GM19035 (cell line): ENCODE measurements at regions not wholly inside any gene's neighbourhood (a gene's known extent, or its start where the extent isn't known, plus 50 kb on each side); places are given as distances from the start of the nearest gene placed in this dataset.
"Not testable (repeated sequence)": the region's sequence is repeated elsewhere in the genome, so short reads cannot be mapped to it uniquely, and the experiment has no call there.

ENCODE experiments used
- ATAC-seq: cut with Tn5 transposase; IDR thresholded peaks from one replicate; pipeline ENCODE4 v1.9.1; 2021; ENCODE audit not compliant: unreplicated experiment

DNA sequence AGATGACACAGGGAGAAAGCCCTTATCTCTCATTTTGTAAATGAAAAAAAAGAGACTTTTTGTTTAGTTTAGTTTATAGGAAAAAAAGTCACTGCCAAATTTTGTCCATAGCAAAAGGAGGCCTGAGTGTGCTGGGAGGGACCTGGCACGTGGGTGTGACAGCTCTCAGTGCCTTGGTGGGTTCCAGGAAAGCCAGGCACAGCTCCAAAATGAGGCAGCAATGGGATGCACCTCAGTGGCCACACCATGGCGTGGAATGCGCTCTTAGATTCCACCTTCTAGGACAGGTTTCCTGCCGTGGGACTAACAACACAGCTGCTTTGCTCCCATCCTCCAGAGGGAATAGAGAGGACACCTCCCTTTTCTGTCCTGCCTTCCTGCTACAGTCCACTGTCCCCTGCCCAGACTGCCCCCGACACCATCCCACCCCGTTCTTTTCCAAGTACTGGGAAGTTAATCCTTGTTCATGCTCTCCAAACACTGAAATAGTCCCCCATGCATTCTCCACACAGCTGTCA is 207.6 kb downstream of the EMP1 start:
- ATAC-seq = no peak

DNA sequence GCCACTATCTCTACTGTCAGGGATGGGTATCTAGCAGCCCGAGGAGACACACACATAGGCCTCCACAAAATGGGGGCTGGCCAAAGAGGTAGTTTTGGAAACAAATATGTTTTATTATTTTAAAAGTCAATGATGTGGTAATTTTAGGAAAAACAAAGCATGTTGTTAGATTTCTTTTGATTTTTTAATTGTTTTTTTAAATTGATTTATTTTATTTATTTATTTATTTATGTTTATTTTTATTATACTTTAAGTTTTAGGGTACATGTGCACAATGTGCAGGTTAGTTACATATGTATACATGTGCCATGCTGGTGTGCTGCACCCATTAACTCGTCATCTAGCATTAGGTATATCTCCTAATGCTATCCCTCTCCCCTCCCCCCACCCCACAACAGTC is 194.8 kb downstream of the EMP1 start:
- ATAC-seq = not testable (repeated sequence)

DNA sequence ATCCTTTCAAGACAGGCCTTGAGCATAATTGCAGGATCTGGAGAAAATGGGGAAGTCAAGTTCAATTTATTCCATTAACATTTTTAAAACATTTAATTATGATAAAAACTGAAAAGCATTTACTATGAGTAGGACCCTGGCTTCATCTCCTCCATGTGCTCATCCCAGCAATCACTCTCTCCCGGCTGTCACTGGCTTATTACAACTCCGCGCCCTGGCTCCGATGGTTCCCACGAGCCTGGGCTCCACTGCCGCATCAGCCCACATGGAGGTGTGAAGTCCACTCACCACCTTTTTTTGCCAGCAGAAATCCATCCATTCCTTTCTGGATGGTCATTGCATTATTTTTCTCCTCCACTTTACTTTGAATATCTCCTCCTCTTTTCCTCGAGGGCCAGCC is 194.4 kb downstream of the EMP1 start:
- no peak for ATAC-seq

GRCh38 chr12:13390381-13390861 is 193.9 kb downstream of the EMP1 start:
- no peak for ATAC-seq

DNA sequence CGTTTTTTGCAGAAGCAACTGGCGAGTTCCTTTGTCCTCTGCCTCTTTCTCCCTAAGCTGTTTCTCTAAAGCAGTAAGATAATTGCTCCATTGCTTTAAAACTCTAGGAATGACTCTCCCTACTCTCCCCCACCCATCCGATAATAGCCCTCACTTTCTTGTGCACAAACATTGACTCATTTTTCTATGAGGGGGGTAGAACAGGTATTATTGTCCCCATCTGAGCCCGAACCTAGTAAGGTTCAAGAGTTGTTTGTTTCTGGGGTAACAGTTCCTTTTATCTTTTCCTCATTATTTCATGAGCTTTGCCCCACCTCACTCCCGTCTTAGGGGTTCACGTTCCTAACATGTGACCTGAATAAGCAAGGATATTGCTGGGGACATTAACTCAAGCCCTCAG is 190.6 kb downstream of the EMP1 start:
- no peak for ATAC-seq

- no peak for ATAC-seq
Observed at GRCh38 chr12:13386323-13387039, 190.0 kb downstream of the EMP1 start.

DNA sequence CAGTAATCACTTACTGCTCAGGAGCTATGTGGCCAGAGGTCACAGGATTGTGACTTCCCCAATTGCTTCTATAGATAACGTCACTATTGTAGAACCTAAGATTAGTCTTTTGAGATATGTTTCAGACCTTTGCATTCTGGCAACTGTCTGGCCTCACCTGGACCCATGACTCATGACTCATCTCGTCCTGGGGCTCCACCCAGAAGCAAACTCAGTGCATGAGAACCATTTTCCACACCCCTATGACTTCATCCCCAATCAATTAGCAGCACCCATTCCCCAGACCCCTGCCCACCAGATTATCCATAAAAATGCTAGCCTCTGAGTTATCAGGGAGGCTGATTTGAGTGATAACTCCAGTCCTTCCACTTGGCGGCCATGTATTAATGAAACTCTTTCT is 186.9 kb downstream of the EMP1 start:
- no peak for ATAC-seq

- ATAC-seq = no peak
Observed at GRCh38 chr12:13380297-13380696, 183.8 kb downstream of the EMP1 start.

DNA sequence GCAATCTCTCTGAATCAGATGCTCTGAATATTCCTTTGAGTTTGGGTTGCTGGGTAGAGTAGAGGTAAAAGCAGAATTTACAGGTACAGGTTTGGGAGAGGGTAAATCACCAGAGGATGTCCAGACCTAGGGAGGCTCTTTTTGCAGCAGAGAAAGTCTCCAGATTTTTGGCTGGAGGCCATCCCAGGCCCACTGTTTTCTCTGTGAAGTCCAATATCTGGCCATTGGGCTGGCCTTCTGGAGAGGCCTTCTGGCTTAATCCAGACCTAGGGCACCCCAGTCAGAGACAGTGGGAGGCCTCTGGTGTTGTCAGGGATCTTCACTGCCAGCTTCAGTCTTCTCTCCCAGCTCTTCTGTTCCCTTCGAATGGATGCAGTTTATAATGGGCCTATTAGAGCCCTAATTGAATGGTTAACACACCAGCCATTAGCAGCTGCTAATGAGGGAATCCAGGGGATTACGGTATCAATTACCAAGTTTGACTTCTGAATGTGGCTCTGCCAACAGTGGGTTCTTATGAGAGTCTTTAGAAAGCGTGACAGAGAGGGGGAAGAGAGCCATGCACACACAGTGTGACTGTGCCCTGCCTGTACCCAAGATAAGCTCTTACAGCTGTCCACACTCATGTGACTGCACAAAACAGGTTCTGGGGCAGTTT is 183.1 kb downstream of the EMP1 start:
- no peak for ATAC-seq

GRCh38 chr12:13377698-13378097 is 181.2 kb downstream of the EMP1 start:
- ATAC-seq = no peak

GRCh38 chr12:13376610-13377373 is 180.3 kb downstream of the EMP1 start:
- ATAC-seq = no peak

GRCh38 chr12:13375583-13376345 is 179.2 kb downstream of the EMP1 start:
- ATAC-seq = no peak

- ATAC-seq = no peak
Observed at GRCh38 chr12:13374793-13375192, 178.3 kb downstream of the EMP1 start.

GRCh38 chr12:13373803-13374202 is 177.3 kb downstream of the EMP1 start:
- ATAC-seq = no peak

DNA sequence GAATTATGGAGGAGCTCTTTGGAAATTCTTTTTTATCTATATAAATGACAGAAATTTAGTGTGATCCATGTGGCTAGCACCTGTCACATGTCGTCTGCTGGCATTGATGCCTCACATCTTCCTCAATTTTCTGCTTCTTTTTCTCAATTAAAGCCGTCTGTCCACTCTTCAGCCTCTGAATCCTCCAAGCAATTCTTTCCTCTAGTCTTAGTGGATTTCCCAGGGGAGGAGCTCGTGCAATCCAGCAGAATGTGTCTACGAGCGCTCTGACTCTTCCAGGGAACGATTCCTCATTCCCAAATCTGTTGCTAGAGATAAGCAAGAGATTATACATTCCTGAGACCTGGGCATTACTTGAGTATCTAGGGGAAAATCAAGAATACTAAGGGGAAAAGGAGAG is 176.6 kb downstream of the EMP1 start:
- ATAC-seq = no peak

GRCh38 chr12:13372386-13372785 is 175.9 kb downstream of the EMP1 start:
- ATAC-seq = no peak

DNA sequence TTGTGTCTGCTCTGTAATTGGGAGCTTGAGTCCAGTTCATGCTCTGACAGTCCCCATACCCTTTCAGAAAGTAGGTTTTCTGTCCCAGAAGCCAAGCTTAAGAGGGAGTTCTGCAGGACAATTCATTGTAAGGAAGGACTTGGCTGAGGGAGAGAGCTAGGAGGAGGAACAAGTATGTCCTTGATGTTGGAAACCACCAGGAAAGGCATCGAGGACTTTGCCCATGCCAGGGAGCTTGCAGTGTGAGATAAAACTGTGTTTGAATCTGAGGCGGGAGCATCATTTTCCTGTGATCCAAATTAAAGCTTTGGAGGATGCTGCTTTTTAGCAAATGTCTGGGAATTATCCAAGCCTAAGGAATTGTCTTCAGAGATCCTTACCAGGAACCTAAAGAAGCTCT is 175.3 kb downstream of the EMP1 start:
- no peak for ATAC-seq

DNA sequence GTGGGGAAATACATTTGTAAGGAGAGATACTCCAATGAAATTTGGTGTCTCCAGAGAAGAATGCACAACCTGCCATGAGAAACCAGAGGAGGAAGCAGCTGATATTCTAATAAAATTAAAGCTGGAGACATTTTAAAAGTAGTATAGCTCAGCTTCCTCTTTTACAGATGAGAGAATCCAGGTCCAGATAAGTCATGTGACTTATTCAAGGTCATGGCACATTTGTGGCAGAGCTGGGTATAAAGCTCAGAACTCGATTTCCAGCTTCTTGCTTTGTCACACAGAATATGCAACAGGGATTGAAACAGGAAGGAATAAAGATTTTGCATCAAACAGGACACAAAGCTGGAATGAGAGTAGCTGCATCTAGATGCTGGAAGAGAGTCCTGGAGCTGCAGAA is 174.8 kb downstream of the EMP1 start:
- no peak for ATAC-seq

DNA sequence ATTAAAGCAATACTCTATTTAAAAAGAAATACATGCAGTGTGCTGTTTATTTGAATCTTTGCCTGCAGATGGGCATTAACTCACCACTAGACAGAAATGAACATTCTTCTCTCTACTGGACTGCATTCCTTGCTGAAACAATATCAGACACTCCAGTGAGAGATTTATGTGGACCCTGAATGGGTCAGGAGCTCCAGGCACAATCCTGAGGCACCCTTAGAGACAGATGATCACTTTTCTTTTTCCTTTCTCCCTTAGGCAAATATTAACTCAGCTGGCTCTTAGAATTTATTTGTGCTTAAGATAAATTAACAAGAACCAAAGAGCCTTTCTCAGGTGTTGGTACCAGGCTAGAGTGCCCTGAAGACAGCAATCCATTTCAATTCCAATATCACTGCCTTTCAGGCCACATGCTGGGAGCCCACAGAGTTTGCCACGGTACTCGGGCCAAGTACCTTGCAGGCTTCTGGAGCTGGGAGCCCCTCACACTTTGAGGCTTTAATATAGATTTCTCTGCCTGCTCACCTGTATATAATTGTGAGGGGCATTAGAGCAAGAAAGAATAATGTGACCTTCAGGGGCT is 173.0 kb downstream of the EMP1 start:
- no peak for ATAC-seq

GRCh38 chr12:13368971-13369370 is 172.4 kb downstream of the EMP1 start:
- ATAC-seq = no peak

DNA sequence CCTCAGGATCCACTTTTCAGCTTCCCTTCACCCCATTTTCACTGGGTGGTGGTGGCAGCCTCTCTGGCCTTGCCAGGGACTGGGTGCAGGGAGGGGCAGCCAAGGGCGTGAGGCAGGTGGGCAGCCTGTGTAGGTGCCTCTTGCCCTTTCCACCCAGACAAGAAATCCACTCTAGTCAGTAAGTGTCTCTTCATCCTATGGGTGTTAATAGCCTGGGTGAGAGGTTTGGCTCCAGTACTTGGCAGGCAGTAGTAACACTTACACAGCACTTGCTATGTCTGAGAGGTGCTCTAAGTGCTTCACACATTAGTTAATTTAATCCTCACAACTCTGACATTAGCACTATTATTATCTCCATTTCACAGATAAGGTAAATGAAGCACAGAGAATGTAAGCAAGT is 171.9 kb downstream of the EMP1 start:
- no peak for ATAC-seq
